ENCODE measurements at regions not wholly inside any gene's neighbourhood (a gene's known extent, or its start where the extent isn't known, plus 50 kb on each side); places are given as distances from the start of the nearest gene placed in this dataset.
A peak's percentile ranks its signal among the peaks of the same experiment; 100 is the strongest.

GRCh38 chr3:165444745-165445144 is 248.6 kb upstream of the SLITRK3 start:
- FAIRE-seq, result no peak

- no peak for FAIRE-seq
Observed at GRCh38 chr3:165443664-165444063, 247.5 kb upstream of the SLITRK3 start.

- FAIRE-seq, result no peak
Observed at GRCh38 chr3:165442061-165442460, 245.9 kb upstream of the SLITRK3 start.

GRCh38 chr3:165440380-165440779 is 244.2 kb upstream of the SLITRK3 start:
- FAIRE-seq, result no peak

GRCh38 chr3:165439765-165440164 is 243.6 kb upstream of the SLITRK3 start:
- FAIRE-seq, result no peak

GRCh38 chr3:165434516-165434915 is 238.3 kb upstream of the SLITRK3 start:
- no peak for FAIRE-seq

GRCh38 chr3:165406425-165406824 is 210.2 kb upstream of the SLITRK3 start:
- no peak for FAIRE-seq

GRCh38 chr3:165404357-165405027 is 208.3 kb upstream of the SLITRK3 start:
- no peak for FAIRE-seq

- FAIRE-seq, result no peak
Observed at GRCh38 chr3:165403666-165404065, 207.5 kb upstream of the SLITRK3 start.

- FAIRE-seq, result no peak
Observed at GRCh38 chr3:165395188-165395587, 199.0 kb upstream of the SLITRK3 start.

GRCh38 chr3:165393461-165393860 is 197.3 kb upstream of the SLITRK3 start:
- no peak for FAIRE-seq

GRCh38 chr3:165390166-165390565 is 194.0 kb upstream of the SLITRK3 start:
- FAIRE-seq, result no peak

- FAIRE-seq, result no peak
Observed at GRCh38 chr3:165389653-165390052, 193.5 kb upstream of the SLITRK3 start.

GRCh38 chr3:165389064-165389463 is 192.9 kb upstream of the SLITRK3 start:
- FAIRE-seq, result peak; percentile 67

GRCh38 chr3:165383381-165383780 is 187.2 kb upstream of the SLITRK3 start:
- FAIRE-seq, result no peak

- no peak for FAIRE-seq
Observed at GRCh38 chr3:165382672-165383071, 186.5 kb upstream of the SLITRK3 start.

- FAIRE-seq, result no peak
Observed at GRCh38 chr3:165378761-165379160, 182.6 kb upstream of the SLITRK3 start.

GRCh38 chr3:165359005-165359404 is 162.8 kb upstream of the SLITRK3 start:
- FAIRE-seq, result no peak

GRCh38 chr3:165355316-165355715 is 159.1 kb upstream of the SLITRK3 start:
- FAIRE-seq, result no peak

GRCh38 chr3:165347526-165347925 is 151.3 kb upstream of the SLITRK3 start:
- no peak for FAIRE-seq

GRCh38 chr3:165346503-165346902 is 150.3 kb upstream of the SLITRK3 start:
- FAIRE-seq, result no peak

GRCh38 chr3:165343185-165343584 is 147.0 kb upstream of the SLITRK3 start:
- no peak for FAIRE-seq

- no peak for FAIRE-seq
Observed at GRCh38 chr3:165339753-165340152, 143.6 kb upstream of the SLITRK3 start.

GRCh38 chr3:165336786-165337185 is 140.6 kb upstream of the SLITRK3 start:
- FAIRE-seq, result no peak
